B cell (primary cell): ENCODE measurements at regions not wholly inside any gene's neighbourhood (a gene's known extent, or its start where the extent isn't known, plus 50 kb on each side); places are given as distances from the start of the nearest gene placed in this dataset.

ENCODE experiments used
- ATAC-seq: fragments of 200-7000 bp; cut with Tn5 transposase; one replicate; pipeline ENCODE4 v1.10.0; 2021; ENCODE audit warnings: low read depth, mild to moderate bottlenecking, moderate number of reproducible peaks, moderate library complexity
- CTCF ChIA-PET: fragments of 350-600 bp; sonication (Branson Sonifier 250); formaldehyde crosslinking; loops from one replicate; lab custom pipeline; 2021; ENCODE audit warnings: antibody characterized with exemption, inconsistent platforms; lab: Charles Lee
- POLR2A ChIA-PET: fragments of 350-600 bp; sonication (Branson Sonifier 250); formaldehyde crosslinking; loops from one replicate; lab custom pipeline; 2021; ENCODE audit warnings: antibody characterized with exemption; lab: Charles Lee
- DNase-seq: peaks from one replicate; pipeline ENCODE4 v3.0.0; 2013
- H2AFZ ChIP-seq: 2 replicates; pipeline ENCODE4 v1.6.1; 2012; ENCODE audit warnings: mild to moderate bottlenecking, low read depth, low read length; ENCODE audit not compliant: insufficient read depth, poor library complexity, severe bottlenecking
- H3K27ac ChIP-seq, 2 donors: 1 replicate in 1 of 2; 2 replicates in 1 of 2; pipeline ENCODE4 v1.5.1; 2012 to 2013; ENCODE audit warnings: low read length in 2 of 2, mild to moderate bottlenecking in 2 of 2, moderate library complexity in 1 of 2
- H3K27me3 ChIP-seq, 4 experiments: fragments of 200-600 bp in 1 of 4; sonication (generic) in 1 of 4; replicated peaks in 1 of 4; 1 replicate in 2 of 4; 2 replicates in 2 of 4; pipeline versions ENCODE4 v1.6.1 to v1.7.0; 2013 to 2016; ENCODE audit warnings: low read length in 3 of 4, mild to moderate bottlenecking in 2 of 4, mixed read lengths in 1 of 4, moderate library complexity in 1 of 4; ENCODE audit not compliant: insufficient read depth in 4 of 4, control insufficient read depth in 3 of 4; ENCODE audit errors: control extremely low read depth in 1 of 4
- H3K36me3 ChIP-seq, 2 experiments: replicated peaks in 1 of 2; 1 replicate in 1 of 2; 2 replicates in 1 of 2; pipeline versions ENCODE4 v1.6.1 to v1.7.1; 2013; ENCODE audit warnings: low read length in 1 of 2; ENCODE audit not compliant: insufficient read depth in 2 of 2, control insufficient read depth in 1 of 2; ENCODE audit errors: control extremely low read depth in 1 of 2, extremely low read depth in 1 of 2
- H3K4me1 ChIP-seq, 2 donors: fragments of 200-600 bp in 1 of 2; sonication (generic) in 1 of 2; 1 replicate in 1 of 2; 2 replicates in 1 of 2; pipeline versions ENCODE4 v1.5.1 to v1.6.1; 2013 to 2017; ENCODE audit warnings: low read length in 2 of 2; ENCODE audit not compliant: control insufficient read depth in 2 of 2, insufficient read depth in 2 of 2
- H3K4me2 ChIP-seq: replicated peaks from 2 replicates; pipeline ENCODE3; 2012; ENCODE audit warnings: mild to moderate bottlenecking, low read depth, low read length; ENCODE audit not compliant: poor library complexity, severe bottlenecking
- H3K4me3 ChIP-seq, 5 experiments: fragments of 200-600 bp in 1 of 5; sonication (generic) in 1 of 5; 1 replicate in 3 of 5; 2 replicates in 2 of 5; pipeline versions ENCODE4 v1.5.1 to v1.7.0; 2011 to 2016; ENCODE audit warnings: low read length in 4 of 5, mild to moderate bottlenecking in 4 of 5, low read depth in 2 of 5, control low read depth in 1 of 5, moderate library complexity in 1 of 5; ENCODE audit not compliant: insufficient read depth in 1 of 5; ENCODE audit errors: control extremely low read depth in 1 of 5, extremely low read depth in 1 of 5
- H3K79me2 ChIP-seq: fragments of 200-600 bp; sonication (generic); one replicate; pipeline ENCODE4 v1.6.0; 2016; ENCODE audit warnings: low read length; ENCODE audit not compliant: control insufficient read depth, insufficient read depth
- H3K9ac ChIP-seq: fragments of 200-600 bp; sonication (generic); 2 replicates; pipeline ENCODE4 v1.6.1; 2017; ENCODE audit warnings: mild to moderate bottlenecking, low read length, moderate library complexity
- H3K9me3 ChIP-seq, 3 donors: one replicate each; pipeline versions ENCODE4 v1.6.1 to v1.7.1; 2013; ENCODE audit warnings: low read length in 2 of 3; ENCODE audit not compliant: control insufficient read depth in 2 of 3, insufficient read depth in 1 of 3; ENCODE audit errors: control extremely low read depth in 1 of 3
- H4K20me1 ChIP-seq: 2 replicates; pipeline ENCODE4 v1.6.0; 2012; ENCODE audit warnings: mild to moderate bottlenecking, low read length; ENCODE audit not compliant: insufficient read depth, control insufficient read depth, poor library complexity, severe bottlenecking
- H3K27ac Mint-ChIP-seq: one replicate; pipeline ENCODE4 v1.8.0; 2021; ENCODE audit warnings: mixed read lengths
- H3K27me3 Mint-ChIP-seq: one replicate; pipeline ENCODE4 v1.8.0; 2021; ENCODE audit warnings: mixed read lengths
- H3K4me1 Mint-ChIP-seq: one replicate; pipeline ENCODE4 v1.8.0; 2021; ENCODE audit warnings: mixed read lengths
- H3K4me3 Mint-ChIP-seq: one replicate; pipeline ENCODE4 v1.8.0; 2021; ENCODE audit warnings: mixed read lengths
- H3K9me3 Mint-ChIP-seq: one replicate; pipeline ENCODE4 v1.8.0; 2022; ENCODE audit warnings: mixed read lengths; ENCODE audit not compliant: insufficient read depth
- EZH2 ChIP-seq: IDR thresholded peaks from 2 replicates; pipeline ENCODE4 v1.6.1; 2012; ENCODE audit warnings: borderline replicate concordance, low read depth, mild to moderate bottlenecking, moderate library complexity, low read length; ENCODE audit not compliant: insufficient read depth, poor library complexity, severe bottlenecking
- WGBS: methylation state at CpG from one replicate; pipeline ENCODE4 v1.1.5; 2013; ENCODE audit warnings: missing lambda C conversion rate; ENCODE audit not compliant: insufficient coverage; 5-methylcytosine and 5-hydroxymethylcytosine counted together
- intact Hi-C: fragments of 100-400 bp; cut with micrococcal nuclease; formaldehyde crosslinking; loops from one replicate; pipeline ENCODE4 v1.10.0; 2022
- TF ChIP-seq, protein P1 (sequence below): fragments of 200-600 bp; IDR thresholded peaks from one replicate; pipeline ENCODE4 v1.8.0; 2022; ENCODE audit warnings: antibody characterized with exemption, mild to moderate bottlenecking

DNA sequence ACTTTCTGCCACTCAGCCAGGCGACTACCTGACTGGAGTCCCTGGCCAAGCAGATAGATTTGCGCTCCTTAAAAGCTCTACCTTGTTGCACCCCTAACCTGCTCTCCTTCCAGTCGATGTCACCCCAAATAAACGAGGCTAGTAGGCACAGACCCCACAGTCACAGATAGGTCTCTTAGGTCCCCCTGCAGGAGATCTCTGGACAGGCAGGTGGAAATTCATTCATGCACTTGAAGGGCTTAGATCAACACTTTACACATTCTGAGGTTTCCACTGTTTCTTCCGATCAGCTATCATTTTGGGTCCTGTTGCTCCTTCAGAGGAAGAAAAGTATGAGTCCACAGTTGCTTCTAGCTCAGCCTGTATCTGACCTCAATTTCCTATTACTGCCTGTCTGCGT, 272.6 kb upstream of the FMN2 start:
- ChIA-PET POLR2A (no interaction called here), CTCF (no interaction called here)
- Mint-ChIP-seq H3K4me1 (no peaks in the 10 kb centered on the region), H3K9me3 (no peaks in the 10 kb centered on the region), H3K27ac (no peak overlapping the region), H3K27me3 (no peaks in the 10 kb centered on the region), H3K4me3 (no peak overlapping the region)
- H3K36me3 ChIP-seq: no peaks in the 10 kb centered on the region
- WGBS: 71% methylated on average over 5 of the region's 6 CpGs
- no peak overlapping the region for H3K4me3 ChIP-seq
- DNase-seq (no peak), ATAC-seq (no peak)
- no peaks in the 10 kb centered on the region for H3K4me1 ChIP-seq
- no peak overlapping the region for H2AFZ ChIP-seq
- H3K4me2 ChIP-seq: no peak overlapping the region
- no peak overlapping the region for H3K27ac ChIP-seq
- H3K9me3 ChIP-seq: peaks cover 0 to 3% (median 0%) of the 10 kb centered on the region in 3 donors
- intact Hi-C loops: no loop called here
- no peak overlapping the region for H3K9ac ChIP-seq
- TF ChIP-seq EZH2: no peak
- H3K79me2 ChIP-seq: no peaks in the 10 kb centered on the region
- H4K20me1 ChIP-seq: no peaks in the 10 kb centered on the region
- H3K27me3 ChIP-seq: no peaks in the 10 kb centered on the region

DNA sequence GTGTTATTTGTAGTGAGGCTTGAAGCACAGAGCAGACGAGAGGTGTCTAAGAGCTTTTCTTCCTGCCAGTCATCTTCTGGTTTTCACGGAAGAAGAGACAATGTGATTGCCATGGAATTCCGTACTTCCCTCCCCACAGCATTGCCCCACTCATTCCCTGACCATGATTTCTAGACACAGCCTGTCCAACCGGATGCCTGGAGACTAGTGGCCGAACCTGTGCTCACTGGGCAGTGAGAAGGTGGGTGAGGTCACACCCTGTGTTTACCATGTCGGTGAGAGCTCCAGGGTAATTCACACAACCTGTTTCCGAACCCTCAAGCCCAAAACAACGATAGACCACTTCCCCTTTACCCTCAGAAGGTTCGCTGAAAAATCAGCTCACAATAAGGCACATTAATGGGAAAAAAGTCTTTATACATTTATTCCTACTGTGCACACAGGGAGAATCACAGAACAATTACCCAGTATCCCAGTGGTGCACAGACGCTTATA, 271.9 kb upstream of the FMN2 start:
- Histone ChIP-seq H3K27ac (no peak overlapping the region), H3K9me3 (peaks cover 0 to 3% (median 0%) of the 10 kb centered on the region in 3 donors), H3K36me3 (no peaks in the 10 kb centered on the region), H3K9ac (no peak overlapping the region), H3K79me2 (no peaks in the 10 kb centered on the region), H3K4me1 (no peaks in the 10 kb centered on the region), H2AFZ (no peak overlapping the region), H4K20me1 (no peaks in the 10 kb centered on the region), H3K4me2 (no peak overlapping the region), H3K4me3 (no peak overlapping the region), H3K27me3 (no peaks in the 10 kb centered on the region)
- intact Hi-C loops: no loop called here
- WGBS: 71% methylated on average over 6 of the region's 10 CpGs
- no peak for TF ChIP-seq EZH2
- TF ChIP-seq, protein P1, sequence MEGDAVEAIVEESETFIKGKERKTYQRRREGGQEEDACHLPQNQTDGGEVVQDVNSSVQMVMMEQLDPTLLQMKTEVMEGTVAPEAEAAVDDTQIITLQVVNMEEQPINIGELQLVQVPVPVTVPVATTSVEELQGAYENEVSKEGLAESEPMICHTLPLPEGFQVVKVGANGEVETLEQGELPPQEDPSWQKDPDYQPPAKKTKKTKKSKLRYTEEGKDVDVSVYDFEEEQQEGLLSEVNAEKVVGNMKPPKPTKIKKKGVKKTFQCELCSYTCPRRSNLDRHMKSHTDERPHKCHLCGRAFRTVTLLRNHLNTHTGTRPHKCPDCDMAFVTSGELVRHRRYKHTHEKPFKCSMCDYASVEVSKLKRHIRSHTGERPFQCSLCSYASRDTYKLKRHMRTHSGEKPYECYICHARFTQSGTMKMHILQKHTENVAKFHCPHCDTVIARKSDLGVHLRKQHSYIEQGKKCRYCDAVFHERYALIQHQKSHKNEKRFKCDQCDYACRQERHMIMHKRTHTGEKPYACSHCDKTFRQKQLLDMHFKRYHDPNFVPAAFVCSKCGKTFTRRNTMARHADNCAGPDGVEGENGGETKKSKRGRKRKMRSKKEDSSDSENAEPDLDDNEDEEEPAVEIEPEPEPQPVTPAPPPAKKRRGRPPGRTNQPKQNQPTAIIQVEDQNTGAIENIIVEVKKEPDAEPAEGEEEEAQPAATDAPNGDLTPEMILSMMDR: no peak
- Mint-ChIP-seq H3K4me3 (no peak overlapping the region), H3K4me1 (no peaks in the 10 kb centered on the region), H3K9me3 (no peaks in the 10 kb centered on the region), H3K27ac (no peak overlapping the region), H3K27me3 (no peaks in the 10 kb centered on the region)
- CTCF ChIA-PET: no interaction called here
- DNase-seq (no peak), ATAC-seq (no peak)
- POLR2A ChIA-PET: no interaction called here
